ENCODE measurements at regions not wholly inside any gene's neighbourhood (a gene's known extent, or its start where the extent isn't known, plus 50 kb on each side); places are given as distances from the start of the nearest gene placed in this dataset.
A peak's percentile ranks its signal among the peaks of the same experiment; 100 is the strongest.

- H3K27me3 Mint-ChIP-seq: peaks cover 14% of the 10 kb centered on the region
- peaks cover 26% of the 10 kb centered on the region for H3K4me1 Mint-ChIP-seq
- no peak overlapping the region for H3K27ac Mint-ChIP-seq
- POLR2A ChIA-PET: no interaction called here
- ATAC-seq (ENCODE audit: low read depth): no peak
- H3K9me3 Mint-ChIP-seq: no peaks in the 10 kb centered on the region
- no peak for DNase-seq
- H3K4me3 Mint-ChIP-seq: no peak overlapping the region
- H3K36me3 Mint-ChIP-seq: no peaks in the 10 kb centered on the region
These were observed 360.1 kb downstream of the TNS3 start for GRCh38 chr7:47221826-47222225.

DNA sequence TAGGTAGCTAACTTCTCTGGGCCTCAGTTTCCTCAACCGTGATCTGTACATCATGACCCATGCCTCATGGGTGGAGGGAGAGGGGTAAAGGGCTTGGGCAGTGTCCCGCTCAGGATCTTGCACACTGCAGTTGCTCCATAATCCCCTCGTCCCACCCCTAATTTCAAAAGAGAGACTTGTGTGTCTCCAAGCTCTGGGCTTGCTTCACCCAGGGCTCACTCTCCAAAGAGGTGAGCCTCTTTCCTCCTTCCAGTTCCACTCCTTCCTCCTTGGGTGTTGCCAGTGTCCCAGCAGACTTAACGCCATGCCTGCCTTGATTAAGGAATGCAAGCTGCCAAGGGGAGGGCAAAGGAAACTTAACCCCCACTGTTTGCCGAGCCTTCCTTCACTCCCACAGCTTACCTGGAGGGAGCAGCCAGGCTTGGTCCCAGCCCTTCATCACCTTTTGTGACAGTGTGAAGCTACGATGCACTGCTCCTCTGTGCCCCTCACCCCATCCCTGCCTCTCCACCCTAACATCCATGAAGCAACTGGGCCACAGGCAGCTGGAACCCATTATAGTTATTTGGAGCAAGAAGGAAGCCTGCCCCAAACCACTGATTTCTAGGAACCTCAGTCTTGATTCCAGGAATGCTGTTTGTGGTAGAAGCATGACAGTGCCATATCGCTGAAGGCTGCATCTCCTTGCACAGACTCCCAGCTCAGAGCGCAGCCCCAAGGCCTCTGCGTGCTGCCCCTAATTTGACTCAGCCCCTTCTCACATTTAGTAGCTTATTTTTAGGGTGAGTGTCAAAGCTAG is 363.3 kb downstream of the TNS3 start:
- ATAC-seq (ENCODE audit: low read depth) (no peak), DNase-seq (no peak)
- H3K9me3 Mint-ChIP-seq: no peaks in the 10 kb centered on the region
- H3K36me3 Mint-ChIP-seq: no peaks in the 10 kb centered on the region
- POLR2A ChIA-PET: no interaction called here
- H3K4me3 Mint-ChIP-seq: peak overlapping the region; percentile 36
- peaks cover 13% of the 10 kb centered on the region for H3K27me3 Mint-ChIP-seq
- no peak overlapping the region for H3K27ac Mint-ChIP-seq
- peaks cover 21% of the 10 kb centered on the region for H3K4me1 Mint-ChIP-seq

DNA sequence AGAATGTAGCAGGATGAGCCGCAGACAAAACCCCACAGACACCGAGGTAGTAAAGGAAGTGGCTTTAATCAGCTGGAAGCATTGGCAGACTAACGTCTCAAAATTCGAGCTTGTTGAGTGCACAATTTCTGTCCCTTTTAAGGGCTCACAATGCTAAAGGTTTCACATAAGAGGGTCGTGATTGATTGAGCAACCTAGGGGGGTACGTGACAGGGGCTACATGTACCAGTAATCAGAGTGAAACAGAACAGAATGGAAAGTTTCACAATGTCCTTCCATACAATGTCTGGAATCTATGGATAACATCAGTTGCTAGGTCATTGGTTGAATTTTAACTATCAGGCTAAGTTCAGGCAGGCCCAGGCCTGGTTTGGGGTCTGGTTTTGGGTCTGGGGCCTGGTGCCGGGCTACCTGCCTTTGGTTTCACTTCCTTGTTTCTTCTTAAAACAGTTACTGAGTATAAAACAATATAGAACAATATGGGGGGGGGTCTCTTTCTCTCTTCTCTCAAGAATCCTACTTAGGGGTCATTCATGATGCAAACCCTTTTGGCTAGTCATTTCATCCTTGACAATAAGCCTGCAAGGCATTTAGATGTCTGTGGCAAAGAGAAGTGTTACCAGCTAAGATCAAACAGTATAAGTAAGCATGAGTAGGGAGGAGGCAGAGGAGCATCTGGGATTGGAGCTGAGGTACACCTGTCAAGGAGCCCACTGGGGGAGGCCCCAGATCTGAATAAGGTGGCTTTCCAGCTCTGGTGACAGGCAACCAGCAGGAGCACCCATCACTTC is 364.1 kb downstream of the TNS3 start:
- Mint-ChIP-seq H3K36me3 (no peaks in the 10 kb centered on the region), H3K27me3 (peaks cover 19% of the 10 kb centered on the region), H3K4me3 (peak overlapping the region; percentile 42), H3K4me1 (peaks cover 21% of the 10 kb centered on the region), H3K9me3 (no peaks in the 10 kb centered on the region), H3K27ac (no peak overlapping the region)
- DNase-seq (no peak), ATAC-seq (ENCODE audit: low read depth) (no peak)
- POLR2A ChIA-PET: no interaction called here

DNA sequence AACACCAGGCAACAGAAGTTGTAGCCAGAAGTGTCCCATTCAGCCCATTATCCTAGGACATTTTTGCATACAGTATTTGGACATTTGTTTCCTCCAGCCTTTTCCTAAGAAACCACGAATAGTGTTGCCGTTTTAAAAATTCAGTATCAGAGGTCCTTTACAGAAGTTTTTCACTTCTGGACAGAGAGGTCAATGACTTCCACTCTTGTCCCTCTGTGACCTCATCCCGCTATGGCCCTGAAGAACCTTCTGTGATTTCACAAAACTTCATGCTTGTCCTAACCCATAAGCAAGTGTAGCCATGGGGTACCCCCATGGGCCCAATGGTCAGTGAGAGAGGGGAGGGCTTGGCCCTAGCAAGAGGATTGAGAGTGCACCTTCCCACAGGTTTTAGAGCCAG is 364.8 kb downstream of the TNS3 start:
- H3K9me3 Mint-ChIP-seq: no peaks in the 10 kb centered on the region
- POLR2A ChIA-PET: no interaction called here
- no peak overlapping the region for H3K27ac Mint-ChIP-seq
- peak overlapping the region; percentile 42 for H3K4me3 Mint-ChIP-seq
- H3K36me3 Mint-ChIP-seq: no peaks in the 10 kb centered on the region
- H3K27me3 Mint-ChIP-seq: peaks cover 16% of the 10 kb centered on the region
- DNase-seq (no peak), ATAC-seq (ENCODE audit: low read depth) (no peak)
- peaks cover 21% of the 10 kb centered on the region for H3K4me1 Mint-ChIP-seq

DNA sequence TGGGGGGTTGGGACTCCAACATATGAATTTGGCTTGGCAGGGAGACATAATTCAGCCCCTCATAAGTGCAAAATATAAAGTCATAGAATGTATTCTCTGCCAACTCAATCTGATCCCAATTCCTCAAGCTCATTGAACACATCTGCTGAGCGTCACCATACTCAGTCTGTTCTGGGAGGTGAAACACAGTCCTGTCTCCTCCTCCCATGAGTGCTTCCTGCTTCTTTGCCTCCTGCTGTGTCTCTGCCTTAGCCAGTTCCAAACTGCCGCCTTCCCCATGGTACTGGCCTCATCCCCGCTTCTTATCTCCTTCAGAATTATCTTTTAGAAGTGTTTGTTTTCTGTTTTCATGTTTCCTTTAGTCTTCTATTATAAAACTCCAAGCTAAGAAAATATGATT is 365.5 kb downstream of the TNS3 start:
- POLR2A ChIA-PET: no interaction called here
- no peaks in the 10 kb centered on the region for H3K36me3 Mint-ChIP-seq

GRCh38 chr7:47215640-47216039 is 366.3 kb downstream of the TNS3 start:
- Mint-ChIP-seq H3K36me3 (no peaks in the 10 kb centered on the region), H3K9me3 (no peaks in the 10 kb centered on the region), H3K4me1 (peaks cover 21% of the 10 kb centered on the region), H3K27ac (no peak overlapping the region), H3K4me3 (no peak overlapping the region), H3K27me3 (peaks cover 22% of the 10 kb centered on the region)
- POLR2A ChIA-PET: no interaction called here
- ATAC-seq (ENCODE audit: low read depth) (no peak), DNase-seq (no peak)

More for the DNA sequence above, 365.5 kb downstream of the TNS3 start:
- no peak overlapping the region for H3K4me3 Mint-ChIP-seq
- H3K9me3 Mint-ChIP-seq: no peaks in the 10 kb centered on the region
- H3K27me3 Mint-ChIP-seq: peaks cover 16% of the 10 kb centered on the region
- peaks cover 21% of the 10 kb centered on the region for H3K4me1 Mint-ChIP-seq
- H3K27ac Mint-ChIP-seq: no peak overlapping the region
- DNase-seq (no peak), ATAC-seq (ENCODE audit: low read depth) (no peak)

DNA sequence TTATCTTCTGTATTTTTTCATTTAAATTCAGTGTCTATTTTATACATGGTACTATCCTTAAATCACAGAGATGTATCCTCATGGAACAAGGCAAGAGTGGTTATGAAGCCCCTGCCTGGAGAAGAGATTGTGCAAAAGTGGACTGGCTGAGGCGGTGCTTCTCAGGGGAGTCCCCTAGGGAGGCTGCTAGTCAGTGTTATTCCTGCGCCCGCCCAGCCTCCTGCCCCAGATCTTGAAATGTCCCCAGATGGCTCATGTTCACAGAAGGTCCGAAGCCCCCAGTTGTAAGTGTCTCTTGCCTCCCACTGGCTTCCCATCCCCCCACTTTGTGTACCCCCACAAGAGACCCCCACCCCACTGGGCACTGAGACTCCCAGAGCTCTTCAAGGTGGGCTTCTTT is 366.9 kb downstream of the TNS3 start:
- H3K27ac Mint-ChIP-seq: no peak overlapping the region
- H3K36me3 Mint-ChIP-seq: no peaks in the 10 kb centered on the region
- no peak overlapping the region for H3K4me3 Mint-ChIP-seq
- peaks cover 18% of the 10 kb centered on the region for H3K27me3 Mint-ChIP-seq
- peaks cover 21% of the 10 kb centered on the region for H3K4me1 Mint-ChIP-seq
- ATAC-seq (ENCODE audit: low read depth): no peak
- no peak for DNase-seq
- H3K9me3 Mint-ChIP-seq: peaks cover 2% of the 10 kb centered on the region
- POLR2A ChIA-PET: no interaction called here

GRCh38 chr7:47213276-47213675 is 368.6 kb downstream of the TNS3 start:
- H3K36me3 Mint-ChIP-seq: no peaks in the 10 kb centered on the region
- no peak for DNase-seq

GRCh38 chr7:47211519-47211973 is 370.4 kb downstream of the TNS3 start:
- Mint-ChIP-seq H3K9me3 (peaks cover 4% of the 10 kb centered on the region), H3K4me1 (no peaks in the 10 kb centered on the region), H3K4me3 (no peak overlapping the region), H3K36me3 (no peaks in the 10 kb centered on the region), H3K27ac (no peak overlapping the region), H3K27me3 (peaks cover 17% of the 10 kb centered on the region)
- DNase-seq (no peak), ATAC-seq (ENCODE audit: low read depth) (no peak)
- POLR2A ChIA-PET: no interaction called here

More at GRCh38 chr7:47213276-47213675, 368.6 kb downstream of the TNS3 start:
- H3K4me1 Mint-ChIP-seq: peaks cover 11% of the 10 kb centered on the region
- peaks cover 17% of the 10 kb centered on the region for H3K27me3 Mint-ChIP-seq
- ATAC-seq (ENCODE audit: low read depth): no peak
- H3K27ac Mint-ChIP-seq: no peak overlapping the region
- no peak overlapping the region for H3K4me3 Mint-ChIP-seq
- peaks cover 4% of the 10 kb centered on the region for H3K9me3 Mint-ChIP-seq
- POLR2A ChIA-PET: no interaction called here

DNA sequence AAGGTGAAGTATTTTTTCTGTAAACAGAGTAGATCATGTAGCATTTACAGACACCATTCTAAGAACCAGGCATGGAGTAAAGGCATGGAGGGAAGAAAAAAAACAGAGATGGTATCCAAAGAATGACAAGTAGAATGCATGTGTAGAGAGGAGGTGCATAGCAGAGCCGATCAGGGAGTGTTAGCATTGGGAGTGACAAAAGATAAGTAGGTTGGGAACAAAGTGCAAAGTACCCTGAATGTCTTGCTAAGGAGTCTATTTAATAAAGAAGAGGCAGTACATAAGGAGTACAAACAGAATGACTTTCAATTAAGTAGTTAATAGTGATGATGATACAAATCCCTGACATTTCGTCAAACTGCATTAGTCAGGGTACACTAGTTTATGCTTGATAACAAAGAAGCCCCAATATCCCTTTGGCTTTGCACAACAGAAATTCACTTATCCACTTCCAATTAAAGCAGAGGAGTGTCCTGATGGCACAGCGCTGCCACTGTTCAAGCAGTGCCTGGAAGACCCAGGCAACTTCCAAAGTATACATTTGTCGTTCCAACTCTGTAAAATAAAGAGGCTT is 371.5 kb downstream of the TNS3 start:
- Mint-ChIP-seq H3K27me3 (peaks cover 18% of the 10 kb centered on the region), H3K27ac (no peak overlapping the region), H3K36me3 (no peaks in the 10 kb centered on the region), H3K4me3 (no peak overlapping the region), H3K4me1 (no peaks in the 10 kb centered on the region), H3K9me3 (peaks cover 4% of the 10 kb centered on the region)
- no peak for DNase-seq
- no peak for ATAC-seq (ENCODE audit: low read depth)
- POLR2A ChIA-PET: no interaction called here

- Mint-ChIP-seq H3K27me3 (peaks cover 15% of the 10 kb centered on the region), H3K4me3 (no peak overlapping the region), H3K27ac (no peak overlapping the region), H3K4me1 (no peaks in the 10 kb centered on the region), H3K36me3 (no peaks in the 10 kb centered on the region), H3K9me3 (peaks cover 4% of the 10 kb centered on the region)
- POLR2A ChIA-PET: no interaction called here
- no peak for DNase-seq
- no peak for ATAC-seq (ENCODE audit: low read depth)
These were observed 374.0 kb downstream of the TNS3 start for GRCh38 chr7:47207956-47208355.

DNA sequence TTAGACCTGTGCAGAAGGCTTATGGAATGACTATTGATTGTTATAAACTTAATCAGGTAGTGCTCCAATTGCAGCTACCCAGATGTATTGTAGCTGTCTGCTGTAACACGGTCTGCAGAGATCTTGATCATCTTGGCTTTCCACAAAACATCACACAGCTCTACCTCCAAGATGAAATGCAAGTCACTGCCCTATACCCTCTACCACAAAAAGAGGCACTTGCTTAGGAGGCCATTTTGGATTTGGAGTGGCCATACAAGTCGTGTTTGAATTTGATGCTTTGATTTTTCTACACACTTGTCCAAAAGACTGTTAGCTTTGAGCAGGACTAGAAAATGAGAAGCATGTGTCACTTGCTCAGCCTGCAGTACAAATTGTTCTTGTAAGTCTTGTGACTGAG is 377.2 kb downstream of the TNS3 start:
- Mint-ChIP-seq H3K9me3 (no peaks in the 10 kb centered on the region), H3K4me3 (no peak overlapping the region)
- ATAC-seq (ENCODE audit: low read depth): no peak

DNA sequence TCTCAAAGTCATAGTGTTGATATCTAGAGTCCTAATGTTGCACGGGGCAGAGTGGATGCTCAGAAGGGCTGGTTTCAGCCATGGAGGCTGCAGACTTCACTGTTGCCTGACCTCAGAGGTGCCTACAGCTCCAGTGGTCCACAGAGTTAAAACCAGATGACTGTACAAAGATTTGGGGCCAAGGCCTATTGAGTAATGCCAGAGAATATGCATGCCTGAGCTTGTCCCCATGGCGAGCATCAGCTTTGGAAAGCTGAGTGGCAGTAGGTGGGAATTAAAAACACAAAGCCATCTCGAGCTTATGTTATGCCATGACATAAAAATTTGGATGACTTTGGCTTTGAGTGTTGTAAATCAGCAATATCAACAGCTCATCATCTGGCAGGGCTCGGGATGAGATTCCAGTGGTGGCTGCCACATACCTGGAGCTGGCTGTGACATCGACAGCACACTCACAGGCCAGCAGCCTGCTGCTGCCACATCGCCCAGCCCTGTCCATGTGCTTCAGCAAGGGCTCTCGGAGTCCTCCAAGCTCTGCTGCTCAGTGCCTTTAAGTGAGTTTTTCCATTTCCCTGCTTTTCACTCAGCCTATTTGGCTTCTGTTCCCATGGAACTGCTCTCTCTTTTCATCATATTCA is 379.6 kb downstream of the TNS3 start:
- H3K36me3 Mint-ChIP-seq: no peaks in the 10 kb centered on the region
- ATAC-seq (ENCODE audit: low read depth) (no peak), DNase-seq (no peak)
- H3K4me1 Mint-ChIP-seq: no peaks in the 10 kb centered on the region
- no peak overlapping the region for H3K4me3 Mint-ChIP-seq
- H3K9me3 Mint-ChIP-seq: no peaks in the 10 kb centered on the region
- H3K27me3 Mint-ChIP-seq: peaks cover 13% of the 10 kb centered on the region
- H3K27ac Mint-ChIP-seq: no peak overlapping the region
- POLR2A ChIA-PET: no interaction called here

More for the DNA sequence above, 377.2 kb downstream of the TNS3 start:
- no peak overlapping the region for H3K27ac Mint-ChIP-seq
- DNase-seq: no peak
- peaks cover 13% of the 10 kb centered on the region for H3K27me3 Mint-ChIP-seq
- H3K4me1 Mint-ChIP-seq: no peaks in the 10 kb centered on the region
- POLR2A ChIA-PET: no interaction called here
- H3K36me3 Mint-ChIP-seq: no peaks in the 10 kb centered on the region
